ENCODE measurements at regions not wholly inside any gene's neighbourhood (a gene's known extent, or its start where the extent isn't known, plus 50 kb on each side); places are given as distances from the start of the nearest gene placed in this dataset.

DNA sequence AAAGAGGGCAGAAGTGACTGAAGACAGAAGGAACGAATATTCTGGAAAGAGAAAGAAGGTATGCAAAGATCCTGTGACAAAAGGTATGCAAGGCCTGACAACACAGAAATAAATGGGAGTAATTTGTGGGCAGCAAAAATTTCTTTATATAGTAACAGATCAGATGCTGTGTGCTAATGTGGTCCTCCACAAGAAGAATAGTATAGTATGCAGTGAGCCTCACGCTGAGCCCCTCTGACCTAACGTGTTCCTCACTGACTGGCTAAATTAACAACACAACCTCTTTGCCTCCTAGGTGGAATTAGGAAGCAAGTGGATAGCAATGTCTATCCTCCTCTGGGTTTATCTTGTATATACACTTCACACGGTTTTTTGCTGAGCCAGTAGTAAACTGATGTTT, 143.1 kb upstream of the SESN3 start:
- Histone ChIP-seq H3K36me3 (ENCODE audit: control insufficient read depth in 2 of 4, insufficient read depth in 4 of 4, low read length in 3 of 4) (no peaks in the 10 kb centered on the region), H3K27ac (ENCODE audit: low read depth, low read length) (no peak overlapping the region), H3K9me3 (ENCODE audit: insufficient read depth in 2 of 2, low read depth in 1 of 2, low read length in 1 of 2) (no peaks in the 10 kb centered on the region), H4K91ac (replicated peaks; ENCODE audit: insufficient read length, low read length) (no peak overlapping the region), H2AK5ac (ENCODE audit: low read depth, low read length) (no peak overlapping the region), H3K4ac (replicated peaks; ENCODE audit: insufficient read length, low read depth, low read length) (no peak overlapping the region), H3K79me2 (ENCODE audit: control insufficient read depth in 1 of 2, insufficient read depth in 2 of 2, low read length in 2 of 2) (no peaks in the 10 kb centered on the region), H2BK15ac (ENCODE audit: low read length) (no peak overlapping the region; the same call in 1 of the 2 replicates), H2BK12ac (ENCODE audit: low read depth, low read length) (no peak overlapping the region), H2AFZ (ENCODE audit: low read length) (no peak overlapping the region), H3K4me3 (ENCODE audit: extremely low read depth in 1 of 4, insufficient read depth in 2 of 4, low read depth in 3 of 4, low read length in 4 of 4) (no peak overlapping the region), H3K23me2 (ENCODE audit: low read depth, low read length) (0 out of 2 replicates have a peak, but pooled peaks cover 2% of the 10 kb centered on the region), H3K4me2 (ENCODE audit: insufficient read depth in 1 of 2, low read depth in 2 of 2, low read length in 2 of 2) (no peak overlapping the region), H3K18ac (ENCODE audit: extremely low read depth, low read length) (no peak overlapping the region), H2BK20ac (ENCODE audit: low read length) (no peak overlapping the region), H4K20me1 (replicated peaks in 1 of 2; ENCODE audit: control insufficient read depth in 1 of 2, insufficient read depth in 2 of 2, low read length in 2 of 2) (no peaks in the 10 kb centered on the region), H3K79me1 (ENCODE audit: low read depth, low read length) (no peaks in the 10 kb centered on the region), H4K5ac (ENCODE audit: insufficient read length, low read depth, low read length) (no peak overlapping the region), H3K4me1 (replicated peaks in 1 of 4; ENCODE audit: control insufficient read depth in 3 of 4, insufficient read depth in 4 of 4, low read length in 3 of 4) (peaks cover 0 to 12% (median 5%) of the 10 kb centered on the region in 4 experiments; a peak in 4 of 7 replicates), H3K27me3 (replicated peaks in 1 of 4; ENCODE audit: control insufficient read depth in 3 of 4, extremely low read depth in 1 of 4, insufficient read depth in 3 of 4, low read length in 3 of 4) (no peaks in the 10 kb centered on the region), H3K23ac (ENCODE audit: insufficient read length) (no peak overlapping the region), H3K14ac (ENCODE audit: insufficient read length) (no peak overlapping the region), H2BK120ac (replicated peaks; ENCODE audit: low read depth, low read length) (no peak overlapping the region), H4K8ac (ENCODE audit: extremely low read depth, insufficient read depth, low read length) (no peak overlapping the region), H3K9ac (replicated peaks in 1 of 4; ENCODE audit: extremely low read depth in 1 of 4, low read depth in 3 of 4, low read length in 3 of 4) (no peak overlapping the region), H3K56ac (replicated peaks; ENCODE audit: insufficient read length, low read depth, low read length) (no peak overlapping the region), H2BK5ac (ENCODE audit: low read depth, low read length) (no peak overlapping the region)
- 90% methylated on average over 4 of the region's 4 CpGs; no CpG with 5 or more reads in 1 of the 2 experiments for WGBS, 2 experiments (ENCODE audit: extremely low coverage in 1 of 2, insufficient coverage in 1 of 2, insufficient read length in 1 of 2, insufficient replicate concordance in 2 of 2, low coverage in 1 of 2, low lambda C conversion rate in 2 of 2, missing lambda C conversion rate in 1 of 2)
- CTCF ChIA-PET (ENCODE audit: partially characterized antibody) = interaction anchor here (1.2 to 1.5 kb wide), 2 partner anchors 15 to 365 kb away, joined by 3 to 4 read pairs; no protein-coding TSS in a partner anchor
- no peak for TF ChIP-seq CBX5 (IDR thresholded peaks at IDR 0.05; ENCODE audit: low read depth, low read length)
- TF ChIP-seq SIX5 (IDR thresholded peaks at IDR 0.05; ENCODE audit: low read depth, low read length) = no peak
- no peak for TF ChIP-seq SIN3A (conservative IDR thresholded peaks at IDR 0.05 in 1 of 2, IDR thresholded peaks at IDR 0.05 in 1 of 2; ENCODE audit: low read depth in 1 of 2, low read length in 2 of 2)
- no peak for DNase-seq (ENCODE audit: low read depth in 1 of 2, low spot score in 2 of 2)
- no peak for FAIRE-seq
- POLR2A ChIA-PET (ENCODE audit: partially characterized antibody) = no interaction called here
